GM06990 (cell line): ENCODE measurements at regions not wholly inside any gene's neighbourhood (a gene's known extent, or its start where the extent isn't known, plus 50 kb on each side); places are given as distances from the start of the nearest gene placed in this dataset.

Experiments
- DNase-seq: peaks from one replicate; pipeline ENCODE4 v3.0.0-alpha.2; 2011; ENCODE audit not compliant: insufficient read length; ENCODE audit errors: extremely low read depth
- H3K27me3 ChIP-seq: replicated peaks from 2 replicates; pipeline ENCODE4 v1.6.0; 2011; ENCODE audit warnings: low read length; ENCODE audit not compliant: control insufficient read depth, insufficient read depth
- H3K36me3 ChIP-seq: 2 replicates; pipeline ENCODE4 v1.5.1; 2011; ENCODE audit warnings: low read length; ENCODE audit not compliant: control insufficient read depth, insufficient read depth
- H3K4me3 ChIP-seq: replicated peaks from 2 replicates; pipeline ENCODE4 v1.5.1; 2011; ENCODE audit warnings: low read depth, mild to moderate bottlenecking, control low read depth, low read length
- TF ChIP-seq, protein P1 (sequence below): IDR thresholded peaks from 2 replicates; pipeline ENCODE4 v1.5.1; 2011; ENCODE audit warnings: low read length, control low read depth, mild to moderate bottlenecking, inconsistent platforms; ENCODE audit not compliant: insufficient read depth, poor library complexity, severe bottlenecking

DNA sequence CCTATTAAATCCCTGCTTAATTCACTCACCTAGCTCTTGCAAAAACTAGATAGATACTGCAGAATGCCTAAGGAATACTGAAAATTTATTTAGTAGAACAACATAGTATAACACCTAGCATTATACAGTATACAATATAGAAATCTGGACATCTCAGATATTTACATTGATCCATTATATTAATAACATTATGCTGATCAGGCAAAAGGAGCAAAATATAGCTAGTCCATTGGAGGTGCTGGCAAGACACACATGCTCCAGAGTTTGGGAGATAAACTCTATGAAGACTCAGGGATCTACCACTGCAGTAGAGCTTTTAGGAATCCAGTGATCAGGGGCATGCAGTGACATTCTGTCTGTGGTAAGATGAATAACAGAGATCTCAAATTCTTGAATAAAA is 357.6 kb downstream of the TBC1D4 start:
- TF ChIP-seq, protein P1, sequence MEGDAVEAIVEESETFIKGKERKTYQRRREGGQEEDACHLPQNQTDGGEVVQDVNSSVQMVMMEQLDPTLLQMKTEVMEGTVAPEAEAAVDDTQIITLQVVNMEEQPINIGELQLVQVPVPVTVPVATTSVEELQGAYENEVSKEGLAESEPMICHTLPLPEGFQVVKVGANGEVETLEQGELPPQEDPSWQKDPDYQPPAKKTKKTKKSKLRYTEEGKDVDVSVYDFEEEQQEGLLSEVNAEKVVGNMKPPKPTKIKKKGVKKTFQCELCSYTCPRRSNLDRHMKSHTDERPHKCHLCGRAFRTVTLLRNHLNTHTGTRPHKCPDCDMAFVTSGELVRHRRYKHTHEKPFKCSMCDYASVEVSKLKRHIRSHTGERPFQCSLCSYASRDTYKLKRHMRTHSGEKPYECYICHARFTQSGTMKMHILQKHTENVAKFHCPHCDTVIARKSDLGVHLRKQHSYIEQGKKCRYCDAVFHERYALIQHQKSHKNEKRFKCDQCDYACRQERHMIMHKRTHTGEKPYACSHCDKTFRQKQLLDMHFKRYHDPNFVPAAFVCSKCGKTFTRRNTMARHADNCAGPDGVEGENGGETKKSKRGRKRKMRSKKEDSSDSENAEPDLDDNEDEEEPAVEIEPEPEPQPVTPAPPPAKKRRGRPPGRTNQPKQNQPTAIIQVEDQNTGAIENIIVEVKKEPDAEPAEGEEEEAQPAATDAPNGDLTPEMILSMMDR, result no peak
- H3K4me3 ChIP-seq, result no peak overlapping the region
- no peaks in the 10 kb centered on the region for H3K36me3 ChIP-seq
- no peak for DNase-seq
- no peaks in the 10 kb centered on the region for H3K27me3 ChIP-seq

DNA sequence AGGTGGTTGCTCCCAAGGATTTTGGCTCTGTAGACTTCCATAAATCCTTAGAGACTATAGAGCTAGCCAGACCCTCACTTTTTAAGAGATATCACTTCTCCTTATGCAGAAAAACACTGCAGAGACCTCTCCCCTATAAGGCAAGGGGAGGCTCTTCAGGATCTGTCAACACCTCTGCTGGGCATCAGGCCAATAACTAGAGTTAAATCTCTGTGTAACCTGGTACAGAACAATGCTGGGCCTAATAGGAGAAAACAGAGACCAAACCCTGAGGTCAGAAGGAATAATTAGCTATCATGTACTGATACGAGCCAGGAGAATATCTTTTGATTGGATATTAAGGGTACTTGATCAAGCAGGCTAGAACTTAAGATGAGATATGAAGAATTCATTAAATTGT is 358.5 kb downstream of the TBC1D4 start:
- no peaks in the 10 kb centered on the region for H3K36me3 ChIP-seq
- TF ChIP-seq, protein P1, result no peak
- no peak for DNase-seq
- H3K4me3 ChIP-seq, result no peak overlapping the region
- no peaks in the 10 kb centered on the region for H3K27me3 ChIP-seq

DNA sequence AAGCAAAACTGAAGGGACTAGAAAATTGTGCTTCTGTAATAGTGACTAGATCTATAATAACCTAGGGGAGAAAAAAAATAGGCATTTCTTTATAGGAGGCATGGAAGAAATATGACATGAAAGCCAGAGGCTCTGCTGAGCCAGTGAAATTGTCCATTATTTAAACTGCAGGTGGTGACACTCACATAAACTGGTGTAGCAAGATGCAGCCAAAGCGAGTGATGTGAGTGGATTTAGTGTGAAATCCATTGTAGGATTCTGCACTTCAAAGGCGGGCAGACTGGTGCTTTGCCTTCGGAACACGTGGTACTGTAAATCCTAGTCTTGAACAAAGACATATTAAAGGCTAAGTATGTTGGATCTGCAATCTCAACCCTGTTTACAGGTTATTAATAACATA is 361.9 kb downstream of the TBC1D4 start:
- TF ChIP-seq, protein P1, result no peak

DNA sequence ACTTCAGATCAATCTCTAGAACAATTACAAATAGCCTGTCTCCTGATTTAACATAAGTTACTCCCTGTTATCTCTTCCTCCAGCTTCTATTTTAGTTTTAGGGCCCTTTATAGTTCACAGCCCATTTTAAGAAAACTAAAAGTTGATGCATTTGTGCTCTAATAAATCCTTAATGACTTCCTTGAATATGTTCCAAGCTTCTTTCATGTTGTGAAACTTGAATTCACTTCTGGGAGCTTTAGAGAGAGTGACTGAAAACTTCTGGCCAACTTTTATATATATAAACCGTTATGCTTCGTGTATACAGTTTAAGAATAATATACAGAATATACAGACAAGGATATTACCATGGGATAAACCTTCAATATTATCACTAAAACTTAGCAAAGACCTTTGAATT is 366.8 kb downstream of the TBC1D4 start:
- TF ChIP-seq, protein P1, result no peak
- Histone ChIP-seq H3K36me3 (no peaks in the 10 kb centered on the region), H3K27me3 (no peaks in the 10 kb centered on the region), H3K4me3 (no peak overlapping the region)
- DNase-seq, result no peak

More for the DNA sequence above, 361.9 kb downstream of the TBC1D4 start:
- Histone ChIP-seq H3K4me3 (no peak overlapping the region), H3K27me3 (no peaks in the 10 kb centered on the region), H3K36me3 (no peaks in the 10 kb centered on the region)
- no peak for DNase-seq

DNA sequence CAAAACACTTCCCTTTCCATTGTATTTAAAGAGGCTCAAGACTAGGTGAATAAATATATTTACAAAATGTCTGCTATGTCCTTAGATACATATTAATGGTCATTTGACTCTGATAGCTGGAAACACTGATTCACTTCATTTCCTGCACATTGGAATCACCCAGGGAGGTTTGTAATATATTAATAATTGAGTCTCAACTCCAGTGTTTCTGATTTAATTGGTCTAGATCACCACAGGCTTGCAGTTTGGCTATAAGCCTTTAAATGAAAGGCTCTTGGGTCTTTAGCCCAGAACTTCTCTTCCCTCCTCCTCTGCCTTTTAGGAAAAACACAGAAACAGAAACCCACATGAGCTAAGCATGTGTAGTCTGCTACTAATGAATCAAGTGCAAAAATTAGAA is 378.0 kb downstream of the TBC1D4 start:
- no peak for DNase-seq
- H3K36me3 ChIP-seq, result no peaks in the 10 kb centered on the region
- TF ChIP-seq, protein P1, result no peak
- no peaks in the 10 kb centered on the region for H3K27me3 ChIP-seq
- no peak overlapping the region for H3K4me3 ChIP-seq
